ENCODE measurements at regions not wholly inside any gene's neighbourhood (a gene's known extent, or its start where the extent isn't known, plus 50 kb on each side); places are given as distances from the start of the nearest gene placed in this dataset.

GRCh38 chr17:52504081-52504480 is 345.6 kb upstream of the CA10 start:
- no peak for TF ChIP-seq EZH2 (IDR thresholded peaks at IDR 0.05; ENCODE audit: borderline replicate concordance, low read depth, low read length, poor library complexity, severe bottlenecking)
- TF ChIP-seq CTCF (conservative IDR thresholded peaks at IDR 0.05; ENCODE audit: low read depth, low read length): no peak

All from A673 (cell line).